ENCODE measurements at regions not wholly inside any gene's neighbourhood (a gene's known extent, or its start where the extent isn't known, plus 50 kb on each side); places are given as distances from the start of the nearest gene placed in this dataset.

DNA sequence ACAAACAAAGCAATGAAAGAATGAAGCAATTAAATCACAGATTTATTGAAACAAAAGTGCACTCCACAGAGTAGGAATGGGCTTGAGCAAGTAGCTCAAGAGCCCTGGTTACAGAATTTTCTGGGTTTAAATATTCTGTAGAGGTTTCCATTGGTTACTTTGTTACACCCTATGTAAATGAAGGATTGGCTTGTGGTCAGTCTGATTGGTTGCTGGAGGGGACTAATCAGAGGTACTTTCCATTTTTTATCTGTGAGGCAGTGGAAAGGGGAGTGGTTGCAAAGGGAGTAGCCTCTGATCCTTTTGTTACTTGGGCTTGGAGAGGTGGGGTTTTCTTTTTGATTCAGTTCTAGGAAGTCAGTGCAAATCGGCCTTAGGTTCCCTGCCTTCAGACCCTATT lies 253.3 kb downstream of the ARL6IP6 start:
- CTCF ChIA-PET = no interaction called here
- Histone ChIP-seq H3K27ac (ENCODE audit: low read depth, low read length) (no peak overlapping the region), H3K9me3 (ENCODE audit: control insufficient read depth, insufficient read depth, low read length) (peaks cover 20% of the 10 kb centered on the region), H3K4me3 (ENCODE audit: low read depth, low read length) (no peak overlapping the region), H3K27me3 (ENCODE audit: control insufficient read depth, insufficient read depth, low read length) (no peaks in the 10 kb centered on the region)
- no peak for DNase-seq (ENCODE audit: low read depth, low spot score)
- POLR2A ChIA-PET = no interaction called here
- TF ChIP-seq, protein P1, sequence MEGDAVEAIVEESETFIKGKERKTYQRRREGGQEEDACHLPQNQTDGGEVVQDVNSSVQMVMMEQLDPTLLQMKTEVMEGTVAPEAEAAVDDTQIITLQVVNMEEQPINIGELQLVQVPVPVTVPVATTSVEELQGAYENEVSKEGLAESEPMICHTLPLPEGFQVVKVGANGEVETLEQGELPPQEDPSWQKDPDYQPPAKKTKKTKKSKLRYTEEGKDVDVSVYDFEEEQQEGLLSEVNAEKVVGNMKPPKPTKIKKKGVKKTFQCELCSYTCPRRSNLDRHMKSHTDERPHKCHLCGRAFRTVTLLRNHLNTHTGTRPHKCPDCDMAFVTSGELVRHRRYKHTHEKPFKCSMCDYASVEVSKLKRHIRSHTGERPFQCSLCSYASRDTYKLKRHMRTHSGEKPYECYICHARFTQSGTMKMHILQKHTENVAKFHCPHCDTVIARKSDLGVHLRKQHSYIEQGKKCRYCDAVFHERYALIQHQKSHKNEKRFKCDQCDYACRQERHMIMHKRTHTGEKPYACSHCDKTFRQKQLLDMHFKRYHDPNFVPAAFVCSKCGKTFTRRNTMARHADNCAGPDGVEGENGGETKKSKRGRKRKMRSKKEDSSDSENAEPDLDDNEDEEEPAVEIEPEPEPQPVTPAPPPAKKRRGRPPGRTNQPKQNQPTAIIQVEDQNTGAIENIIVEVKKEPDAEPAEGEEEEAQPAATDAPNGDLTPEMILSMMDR (IDR thresholded peaks at IDR 0.05; ENCODE audit: low read depth, low read length) = no peak

GRCh38 chr2:152962446-152962845 lies 244.0 kb downstream of the ARL6IP6 start:
- Histone ChIP-seq H3K4me3 (ENCODE audit: low read depth, low read length) (no peak overlapping the region), H3K9me3 (ENCODE audit: control insufficient read depth, insufficient read depth, low read length) (peaks cover 5% of the 10 kb centered on the region), H3K27ac (ENCODE audit: low read depth, low read length) (no peak overlapping the region), H3K27me3 (ENCODE audit: control insufficient read depth, insufficient read depth, low read length) (no peaks in the 10 kb centered on the region)
- no peak for DNase-seq (ENCODE audit: low read depth, low spot score)
- CTCF ChIA-PET = no interaction called here
- TF ChIP-seq, protein P1 (IDR thresholded peaks at IDR 0.05; ENCODE audit: low read depth, low read length) = no peak
- POLR2A ChIA-PET = no interaction called here

DNA sequence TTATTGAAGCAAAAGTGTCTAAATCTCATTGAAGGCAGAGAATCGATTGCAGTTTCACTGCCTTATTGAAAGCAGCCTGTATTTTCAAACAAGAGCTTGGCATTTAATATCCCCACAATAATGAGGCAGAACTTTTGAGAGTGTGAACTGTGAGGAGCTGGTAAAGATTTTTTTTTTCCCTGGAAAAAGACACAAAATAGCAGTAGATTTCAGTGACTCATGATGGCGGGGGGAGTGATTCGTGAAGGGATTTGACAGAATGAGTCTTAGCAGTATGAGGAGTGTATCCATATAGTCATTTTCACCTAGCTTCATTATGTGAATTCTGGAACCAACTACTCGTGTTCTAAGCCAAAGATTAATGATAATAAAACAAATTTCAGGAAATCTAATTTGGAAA lies 242.9 kb downstream of the ARL6IP6 start:
- no peaks in the 10 kb centered on the region; the same call in none of the 2 replicates for H3K9me3 ChIP-seq (ENCODE audit: control insufficient read depth, insufficient read depth, low read length)
- CTCF ChIA-PET = no interaction called here
- H3K4me3 ChIP-seq (ENCODE audit: low read depth, low read length) = no peak overlapping the region
- no peak for DNase-seq (ENCODE audit: low read depth, low spot score)
- H3K27me3 ChIP-seq (ENCODE audit: control insufficient read depth, insufficient read depth, low read length) = no peaks in the 10 kb centered on the region
- POLR2A ChIA-PET = no interaction called here
- H3K27ac ChIP-seq (ENCODE audit: low read depth, low read length) = no peak overlapping the region
- TF ChIP-seq, protein P1 (IDR thresholded peaks at IDR 0.05; ENCODE audit: low read depth, low read length) = no peak

DNA sequence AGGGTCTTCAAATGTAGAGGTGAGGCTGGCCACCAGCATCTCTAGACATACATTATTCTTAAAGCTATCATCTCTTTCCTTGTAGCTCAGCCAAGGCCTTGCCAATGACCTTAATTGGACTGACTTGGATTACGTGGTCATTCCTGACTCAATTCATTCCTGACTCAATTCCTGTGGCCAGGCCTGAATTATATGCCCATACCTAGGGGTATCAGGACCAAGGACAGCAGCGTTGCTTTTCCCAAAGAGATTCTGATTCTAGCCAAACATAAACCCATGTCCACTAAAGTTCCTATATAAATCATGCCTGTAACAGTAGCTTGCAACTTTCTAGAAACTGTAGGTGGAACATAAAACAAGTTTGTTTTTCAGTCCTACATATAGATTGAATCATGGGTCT lies 231.7 kb downstream of the ARL6IP6 start:
- Histone ChIP-seq H3K27me3 (ENCODE audit: control insufficient read depth, insufficient read depth, low read length) (no peaks in the 10 kb centered on the region), H3K4me3 (ENCODE audit: low read depth, low read length) (no peak overlapping the region), H3K9me3 (ENCODE audit: control insufficient read depth, insufficient read depth, low read length) (no peaks in the 10 kb centered on the region; the same call in 1 of the 2 replicates), H3K27ac (ENCODE audit: low read depth, low read length) (no peak overlapping the region)
- ChIA-PET POLR2A (no interaction called here), CTCF (no interaction called here)
- no peak for DNase-seq (ENCODE audit: low read depth, low spot score)
- TF ChIP-seq, protein P1 (IDR thresholded peaks at IDR 0.05; ENCODE audit: low read depth, low read length) = no peak

DNA sequence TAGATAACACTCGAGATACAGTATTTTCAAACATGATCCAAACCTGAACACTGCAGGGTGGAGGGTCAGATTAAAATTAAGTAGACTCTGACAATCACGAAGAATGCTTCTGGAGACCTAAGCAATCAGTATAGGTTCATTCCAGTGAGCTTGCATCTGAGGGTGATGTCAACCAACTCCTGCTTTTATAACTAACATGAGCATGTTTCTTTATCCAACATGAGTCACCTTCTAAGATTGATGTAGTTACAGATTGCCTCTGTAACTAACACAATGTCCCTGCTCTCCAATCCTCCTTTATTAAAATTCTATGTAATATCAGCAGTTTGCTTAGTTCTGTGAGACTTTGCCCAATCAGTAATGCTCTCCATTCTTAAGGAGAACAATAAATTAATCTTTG lies 225.7 kb downstream of the ARL6IP6 start:
- Histone ChIP-seq H3K4me3 (ENCODE audit: low read depth, low read length) (no peak overlapping the region), H3K27me3 (ENCODE audit: control insufficient read depth, insufficient read depth, low read length) (no peaks in the 10 kb centered on the region), H3K9me3 (ENCODE audit: control insufficient read depth, insufficient read depth, low read length) (peaks cover 5% of the 10 kb centered on the region), H3K27ac (ENCODE audit: low read depth, low read length) (no peak overlapping the region)
- CTCF ChIA-PET = no interaction called here
- POLR2A ChIA-PET = no interaction called here
- DNase-seq (ENCODE audit: low read depth, low spot score) = no peak
- TF ChIP-seq, protein P1 (IDR thresholded peaks at IDR 0.05; ENCODE audit: low read depth, low read length) = no peak

Data from AG04450 (cell line).